ENCODE measurements at regions not wholly inside any gene's neighbourhood (a gene's known extent, or its start where the extent isn't known, plus 50 kb on each side); places are given as distances from the start of the nearest gene placed in this dataset.

- DNase-seq: no peak
- H3K36me3 ChIP-seq (ENCODE audit: control insufficient read depth, insufficient read depth, low read length): no peaks in the 10 kb centered on the region
- H3K4me3 ChIP-seq (ENCODE audit: low read depth, low read length): no peak overlapping the region
- no peaks in the 10 kb centered on the region for H3K9me3 ChIP-seq
- CTCF ChIA-PET: no interaction called here
- no peak for TF ChIP-seq CTCF (IDR thresholded peaks at IDR 0.05; ENCODE audit: insufficient read depth in 1 of 2, low read depth in 1 of 2, low read length in 1 of 2, severe bottlenecking in 1 of 2, unreplicated experiment in 1 of 2)
- peaks cover 7% of the 10 kb centered on the region for H3K27me3 Mint-ChIP-seq (ENCODE audit: insufficient read depth, unreplicated experiment)
- H3K36me3 Mint-ChIP-seq (ENCODE audit: insufficient read depth, unreplicated experiment): no peaks in the 10 kb centered on the region
- H3K4me1 ChIP-seq: no peaks in the 10 kb centered on the region
- H3K4me1 Mint-ChIP-seq (ENCODE audit: low read depth, unreplicated experiment): no peaks in the 10 kb centered on the region
- H3K9me3 Mint-ChIP-seq (ENCODE audit: unreplicated experiment): no peaks in the 10 kb centered on the region
- no peak overlapping the region for H3K27ac Mint-ChIP-seq (ENCODE audit: unreplicated experiment)
- POLR2A ChIA-PET: no interaction called here
- H3K4me3 Mint-ChIP-seq (ENCODE audit: unreplicated experiment): no peak overlapping the region
- no peaks in the 10 kb centered on the region; the same call in 1 of the 2 replicates for H3K27me3 ChIP-seq (replicated peaks; ENCODE audit: control insufficient read depth, insufficient read depth, low read length)
- BruUV-seq (replicated peaks): no TSS peak
- intact Hi-C loops (cut with micrococcal nuclease; ENCODE audit: unreplicated experiment): no loop called here
Observed at GRCh38 chr4:108383157-108383556, 214.4 kb upstream of the LEF1 start.

GRCh38 chr4:108382751-108383150, 214.0 kb upstream of the LEF1 start:
- no peaks in the 10 kb centered on the region; the same call in 1 of the 2 replicates for H3K27me3 ChIP-seq (replicated peaks; ENCODE audit: control insufficient read depth, insufficient read depth, low read length)
- no peaks in the 10 kb centered on the region for H3K36me3 ChIP-seq (ENCODE audit: control insufficient read depth, insufficient read depth, low read length)
- Mint-ChIP-seq H3K27ac (ENCODE audit: unreplicated experiment) (no peak overlapping the region), H3K4me1 (ENCODE audit: low read depth, unreplicated experiment) (no peaks in the 10 kb centered on the region), H3K36me3 (ENCODE audit: insufficient read depth, unreplicated experiment) (no peaks in the 10 kb centered on the region), H3K9me3 (ENCODE audit: unreplicated experiment) (no peaks in the 10 kb centered on the region), H3K4me3 (ENCODE audit: unreplicated experiment) (no peak overlapping the region), H3K27me3 (ENCODE audit: insufficient read depth, unreplicated experiment) (peaks cover 7% of the 10 kb centered on the region)
- no peak for DNase-seq
- H3K9me3 ChIP-seq: no peaks in the 10 kb centered on the region
- no peaks in the 10 kb centered on the region for H3K4me1 ChIP-seq
- no TSS peak for BruUV-seq (replicated peaks)
- ChIA-PET CTCF (no interaction called here), POLR2A (no interaction called here)
- no peak for TF ChIP-seq CTCF (IDR thresholded peaks at IDR 0.05; ENCODE audit: insufficient read depth in 1 of 2, low read depth in 1 of 2, low read length in 1 of 2, severe bottlenecking in 1 of 2, unreplicated experiment in 1 of 2)
- no peak overlapping the region for H3K4me3 ChIP-seq (ENCODE audit: low read depth, low read length)
- intact Hi-C loops (cut with micrococcal nuclease; ENCODE audit: unreplicated experiment): no loop called here

- H3K4me3 Mint-ChIP-seq (ENCODE audit: unreplicated experiment): no peak overlapping the region
- no peaks in the 10 kb centered on the region for H3K4me1 Mint-ChIP-seq (ENCODE audit: low read depth, unreplicated experiment)
- DNase-seq: no peak
- intact Hi-C loops (cut with micrococcal nuclease; ENCODE audit: unreplicated experiment): no loop called here
- no peaks in the 10 kb centered on the region for H3K36me3 Mint-ChIP-seq (ENCODE audit: insufficient read depth, unreplicated experiment)
- H3K27me3 Mint-ChIP-seq (ENCODE audit: insufficient read depth, unreplicated experiment): no peaks in the 10 kb centered on the region
- ChIA-PET CTCF (no interaction called here), POLR2A (no interaction called here)
- H3K4me3 ChIP-seq (ENCODE audit: low read depth, low read length): no peak overlapping the region
- H3K9me3 ChIP-seq: no peaks in the 10 kb centered on the region
- no peaks in the 10 kb centered on the region for H3K27me3 ChIP-seq (replicated peaks; ENCODE audit: control insufficient read depth, insufficient read depth, low read length)
- H3K9me3 Mint-ChIP-seq (ENCODE audit: unreplicated experiment): no peaks in the 10 kb centered on the region
- no peaks in the 10 kb centered on the region for H3K4me1 ChIP-seq
- TF ChIP-seq CTCF (IDR thresholded peaks at IDR 0.05; ENCODE audit: insufficient read depth in 1 of 2, low read depth in 1 of 2, low read length in 1 of 2, severe bottlenecking in 1 of 2, unreplicated experiment in 1 of 2): no peak
- no peaks in the 10 kb centered on the region for H3K36me3 ChIP-seq (ENCODE audit: control insufficient read depth, insufficient read depth, low read length)
- no TSS peak for BruUV-seq (replicated peaks)
- no peak overlapping the region for H3K27ac Mint-ChIP-seq (ENCODE audit: unreplicated experiment)
Observed at GRCh38 chr4:108378164-108378563, 209.4 kb upstream of the LEF1 start.

All from Caco-2 (cell line).